Prostate gland (tissue), 2 donors: ENCODE measurements at regions not wholly inside any gene's neighbourhood (a gene's known extent, or its start where the extent isn't known, plus 50 kb on each side); places are given as distances from the start of the nearest gene placed in this dataset.

Source experiments
- CTCF ChIP-seq, 4 experiments: fragments of 200-600 bp in 2 of 4; fragments of 450-650 bp in 2 of 4; sonication (generic) in 2 of 4; IDR thresholded peaks; 1 replicate in 3 of 4; 2 replicates in 1 of 4; pipeline ENCODE4 v1.5.1; 2016 to 2019; ENCODE audit warnings: antibody characterized with exemption in 4 of 4, mild to moderate bottlenecking in 2 of 4, moderate library complexity in 2 of 4
- POLR2A ChIP-seq: fragments of 450-650 bp; IDR thresholded peaks from one replicate; pipeline ENCODE4 v1.6.1; 2016; ENCODE audit warnings: antibody characterized with exemption, mild to moderate bottlenecking
- POLR2AphosphoS5 ChIP-seq: sonication (generic); formaldehyde crosslinking; IDR thresholded peaks from one replicate; pipeline ENCODE4 v1.6.1; 2017; ENCODE audit warnings: antibody characterized with exemption

GRCh38 chr14:45619831-45620230 is 366.8 kb upstream of the MIS18BP1 start:
- no peak for TF ChIP-seq POLR2A
- no peak for TF ChIP-seq CTCF (IDR thresholded peaks at IDR 0.05)
- TF ChIP-seq POLR2AphosphoS5, result no peak
